T-cell (primary cell): ENCODE measurements at regions not wholly inside any gene's neighbourhood (a gene's known extent, or its start where the extent isn't known, plus 50 kb on each side); places are given as distances from the start of the nearest gene placed in this dataset.

Source experiments
- ATAC-seq, 4 experiments: fragments of 200-7000 bp in 3 of 4; fragments of 150-1000 bp in 1 of 4; cut with Tn5 transposase; replicated peaks in 1 of 4; 1 replicate in 3 of 4; 2 replicates in 1 of 4; pipeline ENCODE4 v1.10.0; 2021; ENCODE audit warnings: moderate library complexity in 3 of 4, mild to moderate bottlenecking in 2 of 4, moderate number of reproducible peaks in 1 of 4
- CTCF ChIA-PET, 2 donors: fragments of 300-600 bp; sonication (Branson Sonifier 250); formaldehyde crosslinking; loops; one replicate each; lab custom pipeline; 2022; ENCODE audit warnings: antibody characterized with exemption in 2 of 2; lab: Charles Lee
- POLR2A ChIA-PET, 2 donors: fragments of 300-600 bp; sonication (Branson Sonifier 250); formaldehyde crosslinking; loops; one replicate each; lab custom pipeline; 2022; ENCODE audit warnings: antibody characterized with exemption in 2 of 2; lab: Charles Lee
- DNase-seq, 35 experiments: peaks; one replicate each; pipeline versions ENCODE4 v3.0.0 to v3.0.0-alpha.2; 2013 to 2023
- H3K27ac ChIP-seq: one replicate; pipeline ENCODE4 v1.5.1; 2013; ENCODE audit warnings: low read length
- H3K27me3 ChIP-seq, 2 experiments: replicated peaks in 1 of 2; 1 replicate in 1 of 2; 2 replicates in 1 of 2; pipeline versions ENCODE4 v1.6.1 to v1.7.0; 2013; ENCODE audit warnings: low read length in 1 of 2, mixed read lengths in 1 of 2; ENCODE audit not compliant: control insufficient read depth in 2 of 2, insufficient read depth in 2 of 2; ENCODE audit errors: extremely low read depth in 1 of 2
- H3K36me3 ChIP-seq, 2 donors: 1 replicate in 1 of 2; 2 replicates in 1 of 2; pipeline versions ENCODE4 v1.6.1 to v1.7.0; 2013; ENCODE audit warnings: low read length in 1 of 2; ENCODE audit not compliant: control insufficient read depth in 2 of 2, insufficient read depth in 1 of 2; ENCODE audit errors: extremely low read depth in 1 of 2
- H3K4me1 ChIP-seq, 2 experiments: 1 replicate in 1 of 2; 2 replicates in 1 of 2; pipeline versions ENCODE4 v1.6.1 to v1.7.0; 2013; ENCODE audit warnings: low read length in 2 of 2, mixed read lengths in 1 of 2; ENCODE audit not compliant: insufficient read depth in 2 of 2, control insufficient read depth in 1 of 2; ENCODE audit errors: extremely low read depth in 1 of 2
- H3K4me3 ChIP-seq, 2 donors: 1 replicate in 1 of 2; 2 replicates in 1 of 2; pipeline versions ENCODE4 v1.5.1 to v1.7.0; 2013; ENCODE audit warnings: mild to moderate bottlenecking in 2 of 2, low read length in 1 of 2, moderate library complexity in 1 of 2; ENCODE audit not compliant: control insufficient read depth in 1 of 2; ENCODE audit errors: extremely low read depth in 1 of 2
- H3K9me3 ChIP-seq: 2 replicates; pipeline ENCODE4 v1.7.0; 2013
- H3K27ac Mint-ChIP-seq, 2 donors: one replicate each; pipeline ENCODE4 v1.8.0; 2020 to 2021; ENCODE audit warnings: mild to moderate bottlenecking in 2 of 2, mixed read lengths in 2 of 2
- H3K27me3 Mint-ChIP-seq, 2 donors: one replicate each; pipeline ENCODE4 v1.8.0; 2021 to 2022; ENCODE audit warnings: mixed read lengths in 2 of 2
- H3K36me3 Mint-ChIP-seq: one replicate; pipeline ENCODE4 v1.8.0; 2021; ENCODE audit warnings: mixed read lengths
- H3K4me1 Mint-ChIP-seq, 3 donors: one replicate each; pipeline ENCODE4 v1.8.0; 2020 to 2022; ENCODE audit warnings: mixed read lengths in 3 of 3, mild to moderate bottlenecking in 1 of 3
- H3K4me3 Mint-ChIP-seq, 3 donors: one replicate each; pipeline ENCODE4 v1.8.0; 2020 to 2022; ENCODE audit warnings: mild to moderate bottlenecking in 3 of 3, mixed read lengths in 3 of 3, moderate library complexity in 3 of 3
- H3K9me3 Mint-ChIP-seq, 3 donors: one replicate each; pipeline ENCODE4 v1.8.0; 2020 to 2022; ENCODE audit warnings: mixed read lengths in 3 of 3
- WGBS: methylation state at CpG from one replicate; pipeline ENCODE4 v1.1.5; 2013; ENCODE audit warnings: missing lambda C conversion rate; ENCODE audit not compliant: insufficient coverage; 5-methylcytosine and 5-hydroxymethylcytosine counted together

- WGBS = no CpG with 5 or more reads among the region's 5 CpGs
- Mint-ChIP-seq H3K36me3 (no peaks in the 10 kb centered on the region), H3K9me3 (peaks cover 4 to 8% (median 4%) of the 10 kb centered on the region in 3 donors), H3K27me3 (no peaks in the 10 kb centered on the region), H3K4me1 (no peaks in the 10 kb centered on the region), H3K4me3 (no peak overlapping the region), H3K27ac (no peak overlapping the region)
- H3K36me3 ChIP-seq = no peaks in the 10 kb centered on the region
- H3K27me3 ChIP-seq = no peaks in the 10 kb centered on the region
- H3K9me3 ChIP-seq = no peaks in the 10 kb centered on the region
- H3K4me1 ChIP-seq = no peaks in the 10 kb centered on the region
- ChIA-PET CTCF (no interaction called here), POLR2A (no interaction called here)
- ATAC-seq (no peak), DNase-seq (no peak)
- no peak overlapping the region for H3K27ac ChIP-seq
- H3K4me3 ChIP-seq = no peak overlapping the region
These were observed 448.5 kb downstream of the CSNK1G3 start for GRCh38 chr5:123960526-123960925.

DNA sequence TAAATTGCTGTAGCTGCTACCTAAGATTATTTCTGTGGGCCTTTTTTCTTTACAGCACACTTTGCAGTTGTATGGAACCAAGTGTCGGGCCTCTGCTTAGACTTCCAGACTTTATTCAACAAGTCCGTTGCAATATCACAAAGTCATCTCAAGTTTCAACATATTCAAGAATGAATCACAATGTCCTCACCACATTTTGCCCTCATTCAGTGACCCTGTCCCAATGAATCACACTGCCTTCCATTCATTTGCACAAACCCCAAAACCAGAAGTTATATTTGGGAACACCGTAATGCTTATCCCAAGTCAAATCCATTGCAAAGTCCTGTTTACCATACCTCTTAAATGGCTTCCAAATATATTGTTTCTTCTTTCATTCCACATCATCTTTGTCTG is 439.6 kb downstream of the CSNK1G3 start:
- CTCF ChIA-PET = no interaction called here
- no peak for DNase-seq
- 87% methylated on average over 2 of the region's 3 CpGs for WGBS
- POLR2A ChIA-PET = no interaction called here
- H3K9me3 ChIP-seq = no peaks in the 10 kb centered on the region
- no peaks in the 10 kb centered on the region for H3K36me3 ChIP-seq
- no peak for ATAC-seq
- no peak overlapping the region for H3K4me3 Mint-ChIP-seq
- no peaks in the 10 kb centered on the region for H3K27me3 ChIP-seq
- no peak overlapping the region for H3K27ac Mint-ChIP-seq
- no peaks in the 10 kb centered on the region for H3K4me1 Mint-ChIP-seq
- no peaks in the 10 kb centered on the region for H3K36me3 Mint-ChIP-seq
- H3K4me3 ChIP-seq = no peak overlapping the region
- no peaks in the 10 kb centered on the region for H3K27me3 Mint-ChIP-seq
- no peak overlapping the region for H3K27ac ChIP-seq
- no peaks in the 10 kb centered on the region for H3K4me1 ChIP-seq
- peaks cover 2 to 17% (median 13%) of the 10 kb centered on the region in 3 donors for H3K9me3 Mint-ChIP-seq

- peaks cover 2 to 17% (median 10%) of the 10 kb centered on the region in 3 donors for H3K9me3 Mint-ChIP-seq
- no peak overlapping the region for H3K4me3 Mint-ChIP-seq
- H3K4me1 Mint-ChIP-seq = no peaks in the 10 kb centered on the region
These were observed 439.0 kb downstream of the CSNK1G3 start for GRCh38 chr5:123950701-123951581.

GRCh38 chr5:123949807-123950340 is 437.9 kb downstream of the CSNK1G3 start:
- Histone ChIP-seq H3K27me3 (no peaks in the 10 kb centered on the region), H3K36me3 (no peaks in the 10 kb centered on the region), H3K4me1 (no peaks in the 10 kb centered on the region), H3K4me3 (no peak overlapping the region), H3K9me3 (no peaks in the 10 kb centered on the region), H3K27ac (no peak overlapping the region)
- Mint-ChIP-seq H3K4me1 (no peaks in the 10 kb centered on the region), H3K36me3 (no peaks in the 10 kb centered on the region), H3K27me3 (no peaks in the 10 kb centered on the region), H3K9me3 (peaks cover 2 to 21% (median 13%) of the 10 kb centered on the region in 3 donors), H3K27ac (no peak overlapping the region), H3K4me3 (no peak overlapping the region)
- POLR2A ChIA-PET = no interaction called here
- 85% methylated on average over 5 of the region's 6 CpGs for WGBS
- no peak for DNase-seq
- CTCF ChIA-PET = no interaction called here
- no peak for ATAC-seq

More at GRCh38 chr5:123950701-123951581, 439.0 kb downstream of the CSNK1G3 start:
- Mint-ChIP-seq H3K27me3 (no peaks in the 10 kb centered on the region), H3K36me3 (no peaks in the 10 kb centered on the region), H3K27ac (no peak overlapping the region)
- no peaks in the 10 kb centered on the region for H3K4me1 ChIP-seq
- no peaks in the 10 kb centered on the region for H3K9me3 ChIP-seq
- H3K27ac ChIP-seq = no peak overlapping the region
- DNase-seq (no peak), ATAC-seq (no peak)
- H3K36me3 ChIP-seq = no peaks in the 10 kb centered on the region
- ChIA-PET POLR2A (no interaction called here), CTCF (no interaction called here)
- no peaks in the 10 kb centered on the region for H3K27me3 ChIP-seq
- 71% methylated on average over 2 of the region's 10 CpGs for WGBS
- no peak overlapping the region for H3K4me3 ChIP-seq

GRCh38 chr5:123949043-123949804 is 437.2 kb downstream of the CSNK1G3 start:
- peaks cover 2 to 21% (median 13%) of the 10 kb centered on the region in 3 donors for H3K9me3 Mint-ChIP-seq
- no peaks in the 10 kb centered on the region for H3K4me1 ChIP-seq
- H3K4me3 ChIP-seq = no peak overlapping the region
- no peak overlapping the region for H3K4me3 Mint-ChIP-seq
- H3K4me1 Mint-ChIP-seq = no peaks in the 10 kb centered on the region
- H3K9me3 ChIP-seq = no peaks in the 10 kb centered on the region
- H3K27ac ChIP-seq = no peak overlapping the region
- 96% methylated on average over 26 of the region's 32 CpGs for WGBS
- CTCF ChIA-PET = no interaction called here
- no peaks in the 10 kb centered on the region for H3K36me3 Mint-ChIP-seq
- POLR2A ChIA-PET = no interaction called here
- no peak overlapping the region for H3K27ac Mint-ChIP-seq
- DNase-seq (peak in 1 of 35 experiments; percentile 2), ATAC-seq (no peak)
- no peaks in the 10 kb centered on the region for H3K36me3 ChIP-seq
- no peaks in the 10 kb centered on the region for H3K27me3 Mint-ChIP-seq
- no peaks in the 10 kb centered on the region for H3K27me3 ChIP-seq

DNA sequence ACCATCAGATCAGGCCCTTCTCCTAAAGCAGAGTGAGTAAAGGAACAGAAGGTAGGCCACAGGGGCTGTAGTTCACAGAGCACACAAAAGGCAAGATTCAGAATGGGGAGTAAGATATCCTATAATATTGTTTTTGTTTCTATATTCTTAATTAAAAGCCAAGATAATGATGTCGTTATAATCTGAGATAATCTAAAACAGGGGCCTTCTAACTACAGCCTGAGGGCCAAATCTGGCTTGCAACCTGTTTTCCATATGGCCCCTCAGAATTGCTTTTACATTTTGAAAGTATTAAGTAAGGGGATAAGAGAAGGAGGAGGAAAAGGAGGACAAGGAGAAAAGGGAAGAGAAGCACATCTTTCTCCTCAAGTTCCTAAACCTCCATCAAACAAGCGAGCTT is 435.8 kb downstream of the CSNK1G3 start:
- ATAC-seq = no peak
- H3K27ac ChIP-seq = no peak overlapping the region
- no peak for DNase-seq
- H3K9me3 Mint-ChIP-seq = peaks cover 4 to 23% (median 15%) of the 10 kb centered on the region in 3 donors
- H3K27me3 Mint-ChIP-seq = no peaks in the 10 kb centered on the region
- H3K4me3 ChIP-seq = no peak overlapping the region
- no peaks in the 10 kb centered on the region for H3K4me1 Mint-ChIP-seq
- no peak overlapping the region for H3K27ac Mint-ChIP-seq
- no peaks in the 10 kb centered on the region for H3K36me3 Mint-ChIP-seq
- no peaks in the 10 kb centered on the region for H3K4me1 ChIP-seq
- no peaks in the 10 kb centered on the region for H3K36me3 ChIP-seq
- CTCF ChIA-PET = no interaction called here
- POLR2A ChIA-PET = no interaction called here
- H3K27me3 ChIP-seq = no peaks in the 10 kb centered on the region
- H3K4me3 Mint-ChIP-seq = no peak overlapping the region
- H3K9me3 ChIP-seq = no peaks in the 10 kb centered on the region
- WGBS = no CpG with 5 or more reads among the region's 2 CpGs
